Endothelial cell of umbilical vein (primary cell): ENCODE measurements at regions not wholly inside any gene's neighbourhood (a gene's known extent, or its start where the extent isn't known, plus 50 kb on each side); places are given as distances from the start of the nearest gene placed in this dataset.

Experiments
- BruUV-seq: library from RNA; stranded (reverse); fragments of 400-500 nt; replicated peaks from 2 replicates; lab custom pipeline; 2021; lab: Mats Ljungman, UMichigan
- CTCF ChIA-PET: fragments of 300-600, 350-600 bp; sonication (Branson Sonifier 250); formaldehyde crosslinking; loops from one replicate; lab custom pipeline; 2021; ENCODE audit warnings: antibody characterized with exemption, inconsistent platforms; lab: Charles Lee
- POLR2A ChIA-PET: fragments of 300-600, 350-600 bp; sonication (Branson Sonifier 250); formaldehyde crosslinking; loops from one replicate; lab custom pipeline; 2021; ENCODE audit warnings: antibody characterized with exemption, inconsistent platforms; lab: Charles Lee
- DNase-seq: peaks from one replicate; pipeline ENCODE4 v3.0.0-alpha.2; 2011; ENCODE audit warnings: low read depth, low spot score
- FAIRE-seq: peaks from 2 replicates; lab custom pipeline; 2011; peaks lifted over from hg19 to GRCh38; lab: Jason Lieb, UNC
- H2AFZ ChIP-seq: 2 replicates; pipeline ENCODE4 v1.6.0; 2012; ENCODE audit warnings: low read depth, low read length, control low read depth, inconsistent platforms
- H3K27ac ChIP-seq: 2 replicates; pipeline ENCODE4 v1.5.1; 2011; ENCODE audit warnings: low read depth, mild to moderate bottlenecking, control low read depth, low read length, moderate library complexity; ENCODE audit not compliant: insufficient read depth
- H3K27me3 ChIP-seq, 2 experiments: 2 replicates each; pipeline versions ENCODE4 v1.6.0 to v1.6.1; 2011; ENCODE audit warnings: low read length in 2 of 2, mixed read lengths in 1 of 2; ENCODE audit not compliant: control insufficient read depth in 2 of 2, insufficient read depth in 2 of 2
- H3K36me3 ChIP-seq, 2 experiments: 2 replicates in 1 of 2; 3 replicates in 1 of 2; pipeline ENCODE4 v1.5.1; 2011; ENCODE audit warnings: low read length in 2 of 2, mild to moderate bottlenecking in 1 of 2, moderate library complexity in 1 of 2; ENCODE audit not compliant: control insufficient read depth in 2 of 2, insufficient read depth in 2 of 2; ENCODE audit errors: extremely low read depth in 1 of 2
- H3K4me1 ChIP-seq: 3 replicates; pipeline ENCODE4 v1.5.1; 2011; ENCODE audit warnings: mild to moderate bottlenecking, low read length; ENCODE audit not compliant: control insufficient read depth, insufficient read depth; ENCODE audit errors: extremely low read depth
- H3K4me2 ChIP-seq: 2 replicates; pipeline ENCODE4 v1.6.1; 2011; ENCODE audit warnings: low read length, control low read depth, mixed read lengths; ENCODE audit not compliant: insufficient read depth
- H3K4me3 ChIP-seq, 3 experiments: fragments of 200-600 bp in 1 of 3; sonication (generic), shearing (Covaris generic) in 1 of 3; replicated peaks in 1 of 3; 2 replicates each; pipeline ENCODE4 v1.5.1; 2011 to 2016; ENCODE audit warnings: control low read depth in 3 of 3, low read length in 3 of 3, mild to moderate bottlenecking in 2 of 3, inconsistent platforms in 1 of 3, low read depth in 1 of 3, moderate library complexity in 1 of 3; ENCODE audit not compliant: insufficient read depth in 1 of 3
- H3K79me2 ChIP-seq: 2 replicates; pipeline ENCODE4 v1.6.0; 2012; ENCODE audit warnings: low read length, inconsistent platforms; ENCODE audit not compliant: control insufficient read depth, insufficient read depth
- H3K9ac ChIP-seq: replicated peaks from 2 replicates; pipeline ENCODE3; 2011; ENCODE audit warnings: low read length, control low read depth; ENCODE audit not compliant: insufficient read depth; ENCODE audit errors: extremely low read depth
- H3K9me1 ChIP-seq: replicated peaks from 3 replicates; pipeline ENCODE4 v1.6.0; 2011; ENCODE audit warnings: mild to moderate bottlenecking, low read length; ENCODE audit not compliant: control insufficient read depth, insufficient read depth; ENCODE audit errors: extremely low read depth
- H3K9me3 ChIP-seq: replicated peaks from 2 replicates; pipeline ENCODE4 v1.5.1; 2012; ENCODE audit warnings: low read length, inconsistent platforms; ENCODE audit not compliant: control insufficient read depth, insufficient read depth
- H4K20me1 ChIP-seq: replicated peaks from 2 replicates; pipeline ENCODE3; 2011; ENCODE audit warnings: mild to moderate bottlenecking, low read length; ENCODE audit not compliant: control insufficient read depth, insufficient read depth; ENCODE audit errors: extremely low read depth
- CTCF ChIP-seq, 2 donors: IDR thresholded peaks; 1 replicate in 1 of 2; 2 replicates in 1 of 2; pipeline ENCODE4 v1.5.1; 2011; ENCODE audit warnings: low read length in 2 of 2, mild to moderate bottlenecking in 2 of 2, moderate library complexity in 2 of 2, control low read depth in 1 of 2, inconsistent platforms in 1 of 2, low read depth in 1 of 2; ENCODE audit not compliant: insufficient read depth in 1 of 2; ENCODE audit errors: extremely low read depth in 1 of 2
- EZH2 ChIP-seq: IDR thresholded peaks from 2 replicates; pipeline ENCODE4 v1.6.1; 2012; ENCODE audit warnings: borderline replicate concordance, low read depth, mild to moderate bottlenecking, moderate library complexity, low read length, inconsistent platforms; ENCODE audit not compliant: severe bottlenecking
- FOS ChIP-seq: IDR thresholded peaks from 2 replicates; pipeline ENCODE4 v1.6.1; 2011; ENCODE audit warnings: mild to moderate bottlenecking, low read length, moderate library complexity, borderline replicate concordance; ENCODE audit not compliant: insufficient read depth
- GATA2 ChIP-seq: IDR thresholded peaks from 2 replicates; pipeline ENCODE4 v1.7.0; 2011; ENCODE audit warnings: low read depth, mild to moderate bottlenecking, moderate library complexity, mixed read lengths, low read length; ENCODE audit not compliant: insufficient read length, insufficient read depth
- JUN ChIP-seq: IDR thresholded peaks from 2 replicates; pipeline ENCODE4 v1.6.1; 2011; ENCODE audit warnings: borderline replicate concordance, low read depth; ENCODE audit not compliant: insufficient read length, insufficient read depth
- MYC ChIP-seq: IDR thresholded peaks from one replicate; pipeline ENCODE4 v1.6.1; 2011; ENCODE audit warnings: mild to moderate bottlenecking, low read depth, low read length
- POLR2A ChIP-seq: IDR thresholded peaks from 2 replicates; pipeline ENCODE4 v1.6.1; 2012; ENCODE audit warnings: low read depth, mild to moderate bottlenecking, control low read depth, low read length
- POLR2AphosphoS5 ChIP-seq: IDR thresholded peaks from 2 replicates; pipeline ENCODE4 v1.6.1; 2012; ENCODE audit warnings: low read depth, mild to moderate bottlenecking, control low read depth, low read length, moderate library complexity; ENCODE audit not compliant: insufficient read depth
- dilution Hi-C: fragments of 300-500 bp; cut with MboI; formaldehyde crosslinking; loops from one replicate; pipeline ENCODE4 v1.15.0; 2019; ENCODE audit warnings: low sequenced_read_pairs; ENCODE audit not compliant: extremely low pct_ligation_motif_present
- intact Hi-C: fragments of 100-400 bp; cut with micrococcal nuclease; formaldehyde crosslinking; loops from one replicate; pipeline ENCODE4 v1.10.0; 2022
- TF ChIP-seq, protein P1 (sequence below): IDR thresholded peaks from 2 replicates; pipeline ENCODE4 v1.6.1; 2011; ENCODE audit not compliant: insufficient read depth, insufficient read length

DNA sequence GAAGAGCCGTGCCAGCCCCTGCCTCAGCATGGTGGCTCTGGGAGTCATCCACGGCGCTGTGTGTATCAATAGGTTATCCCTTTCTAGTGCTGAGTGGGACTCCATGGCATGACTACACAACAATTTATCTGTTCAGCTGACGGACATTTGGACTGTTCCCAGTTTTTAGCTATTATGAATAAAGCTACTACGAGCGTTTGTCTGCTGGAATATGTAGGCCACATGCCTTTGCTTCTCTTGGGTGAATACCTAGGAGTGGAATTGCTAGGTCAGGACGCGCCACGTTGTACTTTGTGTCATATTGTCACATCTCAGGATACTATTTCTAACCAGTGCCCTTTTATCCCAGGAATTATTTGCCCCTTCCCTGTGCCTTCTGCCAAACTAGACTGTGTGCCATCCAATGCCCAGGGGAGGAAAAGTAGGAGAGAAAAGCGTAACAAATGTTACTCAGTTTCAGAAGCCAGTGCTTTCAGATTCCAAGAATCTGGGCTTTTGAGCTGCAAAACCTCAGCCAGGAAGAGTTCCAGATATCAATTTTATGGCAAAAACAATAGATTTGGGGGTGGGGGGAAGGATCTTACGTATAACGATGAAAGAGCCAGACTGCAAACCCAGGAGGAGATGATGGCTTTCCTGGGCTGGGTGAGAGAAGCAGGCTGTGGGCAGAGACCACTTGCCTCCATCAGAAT is 62.5 kb upstream of the NCOR2 start:
- TF ChIP-seq GATA2 (no peak), JUN (no peak), POLR2AphosphoS5 (no peak), POLR2A (no peak), FOS (no peak), MYC (no peak), EZH2 (no peak), CTCF (IDR thresholded peaks at IDR 0.05; ENCODE audit: extremely low read depth in 1 of 2, insufficient read depth in 1 of 2, low read depth in 1 of 2, low read length in 2 of 2) (no peak)
- TF ChIP-seq, protein P1, sequence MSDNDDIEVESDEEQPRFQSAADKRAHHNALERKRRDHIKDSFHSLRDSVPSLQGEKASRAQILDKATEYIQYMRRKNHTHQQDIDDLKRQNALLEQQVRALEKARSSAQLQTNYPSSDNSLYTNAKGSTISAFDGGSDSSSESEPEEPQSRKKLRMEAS = no peak
- no peaks in the 10 kb centered on the region for H3K27me3 ChIP-seq
- H3K27ac ChIP-seq = no peak overlapping the region
- H3K4me1 ChIP-seq = peaks cover 17% of the 10 kb centered on the region
- H2AFZ ChIP-seq = no peak overlapping the region
- POLR2A ChIA-PET = no interaction called here
- CTCF ChIA-PET = interaction anchor here (1.4 kb wide), 1 partner anchor 10 kb away, joined by 3 read pairs; no protein-coding TSS in a partner anchor
- H4K20me1 ChIP-seq = no peaks in the 10 kb centered on the region
- intact Hi-C loops = no loop called here
- H3K36me3 ChIP-seq = no peaks in the 10 kb centered on the region
- BruUV-seq = no TSS peak
- FAIRE-seq (no peak), DNase-seq (no peak)
- dilution Hi-C loops = no loop called here
- H3K9me1 ChIP-seq = no peaks in the 10 kb centered on the region
- no peak overlapping the region for H3K4me3 ChIP-seq
- no peak overlapping the region for H3K9ac ChIP-seq
- no peaks in the 10 kb centered on the region for H3K79me2 ChIP-seq
- H3K4me2 ChIP-seq = no peak overlapping the region
- H3K9me3 ChIP-seq = no peaks in the 10 kb centered on the region
